OCI-LY1 (cell line): ENCODE measurements at regions not wholly inside any gene's neighbourhood (a gene's known extent, or its start where the extent isn't known, plus 50 kb on each side); places are given as distances from the start of the nearest gene placed in this dataset.
A peak's percentile ranks its signal among the peaks of the same experiment; 100 is the strongest.

Experiments used
- H2AFZ ChIP-seq: fragments of 200-600 bp; sonication (generic), shearing (Covaris generic); 2 replicates; pipeline ENCODE4 v1.6.0; 2014; ENCODE audit warnings: antibody characterized with exemption, mild to moderate bottlenecking, low read length
- H3F3A ChIP-seq: fragments of 200-600 bp; sonication (generic), shearing (Covaris generic); 2 replicates; pipeline ENCODE4 v1.6.0; 2014; ENCODE audit warnings: mild to moderate bottlenecking, antibody characterized with exemption, low read length, moderate library complexity; ENCODE audit not compliant: insufficient read depth
- H3K27ac ChIP-seq: fragments of 200-600 bp; sonication (generic); 2 replicates; pipeline ENCODE4 v1.5.1; 2014; ENCODE audit warnings: low read length, mixed run types, mild to moderate bottlenecking, low read depth; ENCODE audit not compliant: poor library complexity, severe bottlenecking
- H3K27me3 ChIP-seq: fragments of 200-600 bp; sonication (generic); 2 replicates; pipeline ENCODE4 v1.6.0; 2014; ENCODE audit warnings: antibody characterized with exemption, mild to moderate bottlenecking, low read length, moderate library complexity; ENCODE audit not compliant: insufficient read depth
- H3K36me3 ChIP-seq: fragments of 200-600 bp; sonication (generic); 2 replicates; pipeline ENCODE4 v1.6.1; 2014; ENCODE audit warnings: mild to moderate bottlenecking, antibody characterized with exemption, low read length, moderate library complexity, mixed read lengths; ENCODE audit not compliant: insufficient read depth
- H3K4me1 ChIP-seq: fragments of 200-600 bp; sonication (generic); 2 replicates; pipeline ENCODE4 v1.5.1; 2014; ENCODE audit warnings: mild to moderate bottlenecking, low read length, moderate library complexity; ENCODE audit not compliant: insufficient read depth, severe bottlenecking
- H3K4me2 ChIP-seq: fragments of 200-600 bp; sonication (generic), shearing (Covaris generic); 2 replicates; pipeline ENCODE4 v1.6.1; 2014; ENCODE audit warnings: low read length
- H3K4me3 ChIP-seq: fragments of 200-600 bp; sonication (generic); 2 replicates; pipeline ENCODE4 v1.5.1; 2014; ENCODE audit warnings: low read length, low read depth, mild to moderate bottlenecking, mixed read lengths; ENCODE audit not compliant: poor library complexity, severe bottlenecking
- H3K79me2 ChIP-seq: fragments of 200-600 bp; shearing (Covaris generic); 2 replicates; pipeline ENCODE4 v1.6.1; 2016; ENCODE audit warnings: mixed run types, low read length, mixed read lengths; ENCODE audit not compliant: insufficient read depth
- H3K9ac ChIP-seq: fragments of 200-600 bp; sonication (generic), shearing (Covaris generic); 2 replicates; pipeline ENCODE4 v1.6.1; 2014; ENCODE audit warnings: mild to moderate bottlenecking, low read length, mixed read lengths
- H3K9me2 ChIP-seq: fragments of 200-600 bp; sonication (generic), shearing (Covaris generic); 2 replicates; pipeline ENCODE4 v1.6.1; 2014; ENCODE audit warnings: low read depth, mild to moderate bottlenecking, low read length, mixed read lengths
- H3K9me3 ChIP-seq: fragments of 200-600 bp; shearing (Covaris generic); 2 replicates; pipeline ENCODE4 v1.6.1; 2014; ENCODE audit warnings: low read length, mixed read lengths
- H4K20me1 ChIP-seq: fragments of 200-600 bp; sonication (generic), shearing (Covaris generic); 2 replicates; pipeline ENCODE4 v1.6.0; 2016; ENCODE audit warnings: mild to moderate bottlenecking, low read length; ENCODE audit not compliant: insufficient read depth
- EZH2 ChIP-seq: fragments of 200-600 bp; sonication (generic), shearing (Covaris generic); IDR thresholded peaks from 2 replicates; pipeline ENCODE4 v1.8.0; 2017; ENCODE audit warnings: borderline replicate concordance, mixed run types, mild to moderate bottlenecking, antibody characterized with exemption, low read length, moderate library complexity, mixed read lengths
- TF ChIP-seq, protein P1 (sequence below): fragments of 200-600 bp; sonication (generic), shearing (Covaris generic); IDR thresholded peaks from 2 replicates; pipeline ENCODE4 v1.5.1; 2017; ENCODE audit warnings: mild to moderate bottlenecking, antibody characterized with exemption, low read length, moderate library complexity, mixed read lengths

DNA sequence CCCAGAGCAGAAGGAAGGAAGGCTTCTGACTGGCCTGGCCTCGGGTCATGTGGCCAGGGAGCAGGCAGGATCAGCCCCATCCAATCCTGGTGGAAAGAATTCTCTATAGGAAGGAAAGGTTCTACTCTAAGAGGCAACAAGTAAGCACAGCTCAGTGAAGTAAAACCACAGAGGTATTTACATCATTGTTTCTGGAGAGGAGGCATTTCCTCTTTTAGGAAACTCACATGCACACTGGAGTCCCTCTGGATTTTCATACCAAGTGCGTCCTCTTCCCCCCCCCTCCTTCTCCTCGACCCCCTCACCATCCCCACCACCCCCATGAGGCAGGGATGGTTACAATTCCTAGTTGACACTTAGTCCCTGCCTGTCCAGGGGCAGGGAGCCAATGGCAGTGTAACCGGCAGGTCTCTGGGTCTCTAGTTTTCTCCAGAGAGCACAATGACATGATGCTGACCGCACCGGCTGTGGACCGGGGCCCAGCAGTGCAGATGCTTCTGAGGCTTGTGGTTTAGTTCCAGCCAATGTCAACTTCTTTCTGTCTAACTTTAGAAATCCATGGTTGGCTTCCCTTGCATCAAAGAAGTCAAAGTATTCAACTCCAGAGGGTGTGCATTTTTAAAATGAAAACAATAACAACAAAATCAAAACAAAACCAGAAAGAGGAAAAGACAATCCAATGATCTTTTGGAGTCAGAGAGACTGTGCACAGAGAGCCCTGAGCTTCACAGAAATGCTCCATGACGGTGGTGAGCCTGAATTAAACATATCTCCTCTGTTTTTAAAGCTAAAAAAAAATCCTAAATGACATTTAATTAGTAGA, 230.3 kb upstream of the TLE3 start:
- H3K9me2 ChIP-seq, result no peaks in the 10 kb centered on the region
- no peaks in the 10 kb centered on the region for H3F3A ChIP-seq
- peaks cover 28% of the 10 kb centered on the region for H3K4me1 ChIP-seq
- no peaks in the 10 kb centered on the region for H3K27me3 ChIP-seq
- no peaks in the 10 kb centered on the region for H3K36me3 ChIP-seq
- peak overlapping the region; percentile 16; the same call in 1 of the 2 replicates for H3K4me2 ChIP-seq
- H3K9me3 ChIP-seq, result peaks cover 3% of the 10 kb centered on the region; the same call in 1 of the 2 replicates
- H4K20me1 ChIP-seq, result no peaks in the 10 kb centered on the region
- no peak overlapping the region for H3K9ac ChIP-seq
- no peaks in the 10 kb centered on the region for H3K79me2 ChIP-seq
- TF ChIP-seq, protein P1, sequence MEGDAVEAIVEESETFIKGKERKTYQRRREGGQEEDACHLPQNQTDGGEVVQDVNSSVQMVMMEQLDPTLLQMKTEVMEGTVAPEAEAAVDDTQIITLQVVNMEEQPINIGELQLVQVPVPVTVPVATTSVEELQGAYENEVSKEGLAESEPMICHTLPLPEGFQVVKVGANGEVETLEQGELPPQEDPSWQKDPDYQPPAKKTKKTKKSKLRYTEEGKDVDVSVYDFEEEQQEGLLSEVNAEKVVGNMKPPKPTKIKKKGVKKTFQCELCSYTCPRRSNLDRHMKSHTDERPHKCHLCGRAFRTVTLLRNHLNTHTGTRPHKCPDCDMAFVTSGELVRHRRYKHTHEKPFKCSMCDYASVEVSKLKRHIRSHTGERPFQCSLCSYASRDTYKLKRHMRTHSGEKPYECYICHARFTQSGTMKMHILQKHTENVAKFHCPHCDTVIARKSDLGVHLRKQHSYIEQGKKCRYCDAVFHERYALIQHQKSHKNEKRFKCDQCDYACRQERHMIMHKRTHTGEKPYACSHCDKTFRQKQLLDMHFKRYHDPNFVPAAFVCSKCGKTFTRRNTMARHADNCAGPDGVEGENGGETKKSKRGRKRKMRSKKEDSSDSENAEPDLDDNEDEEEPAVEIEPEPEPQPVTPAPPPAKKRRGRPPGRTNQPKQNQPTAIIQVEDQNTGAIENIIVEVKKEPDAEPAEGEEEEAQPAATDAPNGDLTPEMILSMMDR, result no peak
- TF ChIP-seq EZH2, result no peak
- peak overlapping the region; percentile 2 for H3K27ac ChIP-seq
- H3K4me3 ChIP-seq, result no peak overlapping the region
- H2AFZ ChIP-seq, result no peak overlapping the region

DNA sequence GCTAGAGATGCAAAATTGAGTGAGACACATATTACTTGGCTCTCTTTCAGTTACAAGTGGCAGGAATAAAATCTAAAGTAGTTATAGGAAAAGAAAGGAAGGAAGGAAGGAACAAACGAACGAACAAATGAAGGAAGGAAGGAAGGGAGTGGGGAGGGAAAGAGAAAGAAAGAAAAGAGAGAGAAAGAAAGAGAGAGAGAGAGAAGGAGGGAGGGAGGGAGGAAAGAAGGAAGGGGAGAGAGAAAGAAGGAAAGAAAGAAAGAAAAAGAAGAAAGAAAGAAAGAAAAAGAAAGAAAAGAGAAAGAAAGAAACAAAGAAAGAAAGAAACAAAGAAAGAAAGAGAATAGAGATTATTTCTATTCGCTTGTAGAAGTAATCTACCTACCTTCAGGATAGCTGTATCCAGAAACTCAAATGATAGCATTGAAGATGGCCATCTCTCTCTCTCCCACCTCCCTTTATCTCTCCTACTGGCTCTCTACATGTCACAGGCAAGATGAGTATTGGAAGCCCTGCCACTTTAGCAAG, 229.7 kb upstream of the TLE3 start:
- peak overlapping the region; percentile 2 for H3K27ac ChIP-seq
- no peaks in the 10 kb centered on the region for H3K79me2 ChIP-seq
- no peaks in the 10 kb centered on the region for H3K27me3 ChIP-seq
- no peaks in the 10 kb centered on the region for H4K20me1 ChIP-seq
- H2AFZ ChIP-seq, result no peak overlapping the region
- H3F3A ChIP-seq, result no peaks in the 10 kb centered on the region
- TF ChIP-seq, protein P1, result no peak
- TF ChIP-seq EZH2, result no peak
- no peak overlapping the region for H3K9ac ChIP-seq
- peak overlapping the region; percentile 16; the same call in 1 of the 2 replicates for H3K4me2 ChIP-seq
- peaks cover 33% of the 10 kb centered on the region for H3K4me1 ChIP-seq
- no peaks in the 10 kb centered on the region for H3K9me2 ChIP-seq
- no peaks in the 10 kb centered on the region for H3K36me3 ChIP-seq
- no peak overlapping the region for H3K4me3 ChIP-seq
- H3K9me3 ChIP-seq, result peaks cover 3% of the 10 kb centered on the region; the same call in 1 of the 2 replicates

DNA sequence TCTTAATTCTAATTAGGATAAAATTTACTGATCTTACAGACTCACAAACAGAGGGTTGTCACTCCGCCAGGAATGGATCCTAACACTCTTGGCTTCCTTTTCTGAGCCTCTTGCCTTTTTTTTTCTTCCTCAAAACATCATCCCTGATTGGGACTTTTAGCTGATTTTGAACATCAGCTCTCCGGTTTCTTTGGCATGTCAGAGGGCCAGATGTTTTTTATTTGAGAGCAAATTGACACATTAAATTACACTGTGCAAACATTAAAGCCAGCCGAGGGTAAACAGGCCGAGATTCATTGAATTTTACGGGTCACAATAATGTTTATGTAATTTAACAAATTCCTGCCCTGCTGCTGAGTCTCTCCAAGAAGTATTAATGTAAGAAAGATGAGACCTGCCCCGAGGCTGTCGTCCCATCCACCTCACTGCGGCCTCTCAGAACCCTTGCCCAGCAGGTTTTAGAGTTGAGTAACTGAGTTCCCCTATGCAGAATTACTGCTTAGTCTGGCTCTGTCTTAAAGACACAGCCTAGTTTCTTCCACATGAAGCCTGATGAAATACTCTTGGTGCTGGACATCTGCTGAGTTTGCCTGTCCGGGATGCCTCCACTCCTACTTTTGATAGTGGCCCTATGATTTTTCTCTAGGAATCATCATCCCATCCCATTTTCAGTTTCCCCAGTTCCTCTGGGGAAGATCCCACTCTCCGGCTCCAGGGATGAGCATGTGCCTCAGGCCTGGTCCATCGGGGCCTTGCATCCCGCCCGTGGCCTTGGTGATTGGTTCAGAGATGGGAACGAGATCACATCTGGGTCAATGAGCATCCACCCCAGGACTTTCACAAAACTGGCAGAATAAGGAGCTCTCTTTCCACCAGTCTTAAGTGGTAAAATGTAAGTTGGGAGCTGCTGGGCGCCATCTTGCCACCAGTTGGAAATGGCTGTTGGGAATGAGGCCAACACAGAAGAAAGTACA, 226.6 kb upstream of the TLE3 start:
- peaks cover 64% of the 10 kb centered on the region for H3K4me1 ChIP-seq
- H3K9ac ChIP-seq, result no peak overlapping the region
- H3K27ac ChIP-seq, result no peak overlapping the region

More for the DNA sequence above, 226.6 kb upstream of the TLE3 start:
- no peaks in the 10 kb centered on the region for H3K79me2 ChIP-seq
- no peak overlapping the region for H2AFZ ChIP-seq
- TF ChIP-seq, protein P1, result no peak
- no peak for TF ChIP-seq EZH2
- H3K4me3 ChIP-seq, result no peak overlapping the region
- H3F3A ChIP-seq, result no peaks in the 10 kb centered on the region
- H3K36me3 ChIP-seq, result no peaks in the 10 kb centered on the region
- H3K4me2 ChIP-seq, result no peak overlapping the region
- no peaks in the 10 kb centered on the region for H3K9me3 ChIP-seq
- no peaks in the 10 kb centered on the region for H3K27me3 ChIP-seq
- H3K9me2 ChIP-seq, result no peaks in the 10 kb centered on the region
- no peaks in the 10 kb centered on the region for H4K20me1 ChIP-seq
